ENCODE measurements at regions not wholly inside any gene's neighbourhood (a gene's known extent, or its start where the extent isn't known, plus 50 kb on each side); places are given as distances from the start of the nearest gene placed in this dataset.
"Not testable (repeated sequence)": the region's sequence is repeated elsewhere in the genome, so short reads cannot be mapped to it uniquely, and the experiment has no call there.

GRCh38 chrX:139008185-139008584, 296.7 kb upstream of the FGF13 start:
- DNase-seq (ENCODE audit: low read depth), result no peak
- ChIA-PET CTCF (no interaction called here), POLR2A (no interaction called here)
- TF ChIP-seq, protein P1, sequence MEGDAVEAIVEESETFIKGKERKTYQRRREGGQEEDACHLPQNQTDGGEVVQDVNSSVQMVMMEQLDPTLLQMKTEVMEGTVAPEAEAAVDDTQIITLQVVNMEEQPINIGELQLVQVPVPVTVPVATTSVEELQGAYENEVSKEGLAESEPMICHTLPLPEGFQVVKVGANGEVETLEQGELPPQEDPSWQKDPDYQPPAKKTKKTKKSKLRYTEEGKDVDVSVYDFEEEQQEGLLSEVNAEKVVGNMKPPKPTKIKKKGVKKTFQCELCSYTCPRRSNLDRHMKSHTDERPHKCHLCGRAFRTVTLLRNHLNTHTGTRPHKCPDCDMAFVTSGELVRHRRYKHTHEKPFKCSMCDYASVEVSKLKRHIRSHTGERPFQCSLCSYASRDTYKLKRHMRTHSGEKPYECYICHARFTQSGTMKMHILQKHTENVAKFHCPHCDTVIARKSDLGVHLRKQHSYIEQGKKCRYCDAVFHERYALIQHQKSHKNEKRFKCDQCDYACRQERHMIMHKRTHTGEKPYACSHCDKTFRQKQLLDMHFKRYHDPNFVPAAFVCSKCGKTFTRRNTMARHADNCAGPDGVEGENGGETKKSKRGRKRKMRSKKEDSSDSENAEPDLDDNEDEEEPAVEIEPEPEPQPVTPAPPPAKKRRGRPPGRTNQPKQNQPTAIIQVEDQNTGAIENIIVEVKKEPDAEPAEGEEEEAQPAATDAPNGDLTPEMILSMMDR (IDR thresholded peaks at IDR 0.05; ENCODE audit: insufficient read depth, low read depth, low read length), result no peak
- Histone ChIP-seq H3K4me3 (ENCODE audit: low read depth, low read length) (no peak overlapping the region), H3K27me3 (ENCODE audit: control insufficient read depth, insufficient read depth, low read length) (no peaks in the 10 kb centered on the region), H3K36me3 (ENCODE audit: control insufficient read depth, insufficient read depth, low read length) (no peaks in the 10 kb centered on the region)

- POLR2A ChIA-PET; H3K36me3 ChIP-seq (ENCODE audit: control insufficient read depth, insufficient read depth, low read length); CTCF ChIA-PET; H3K27me3 ChIP-seq (ENCODE audit: control insufficient read depth, insufficient read depth, low read length); H3K4me3 ChIP-seq (ENCODE audit: low read depth, low read length); DNase-seq (ENCODE audit: low read depth): not testable (repeated sequence)
Measured at GRCh38 chrX:139003856-139004527, 292.5 kb upstream of the FGF13 start.

DNA sequence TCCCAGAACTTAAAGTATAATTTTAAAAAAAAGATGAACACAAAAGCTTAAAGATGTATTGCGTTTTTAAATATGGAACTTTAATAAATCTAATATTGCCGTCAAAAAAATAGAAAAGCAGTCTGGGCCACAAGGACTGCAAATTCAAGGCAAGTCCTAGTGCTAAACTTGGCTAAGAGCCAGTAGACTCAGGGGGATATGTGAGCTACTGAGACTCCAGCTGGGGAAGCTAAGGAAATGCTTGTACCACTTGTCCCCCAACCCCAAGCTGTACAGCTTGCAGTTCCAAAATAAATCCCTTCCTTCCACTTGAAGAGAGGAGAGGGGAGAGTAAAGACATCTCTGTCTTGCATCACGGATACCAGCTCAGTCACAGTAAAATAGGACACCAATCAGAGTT, 290.8 kb upstream of the FGF13 start:
- DNase-seq (ENCODE audit: low read depth), result no peak
- H3K27me3 ChIP-seq (ENCODE audit: control insufficient read depth, insufficient read depth, low read length), result no peaks in the 10 kb centered on the region
- POLR2A ChIA-PET, result no interaction called here
- CTCF ChIA-PET, result no interaction called here
- TF ChIP-seq, protein P1 (IDR thresholded peaks at IDR 0.05; ENCODE audit: insufficient read depth, low read depth, low read length), result no peak
- no peak overlapping the region for H3K4me3 ChIP-seq (ENCODE audit: low read depth, low read length)
- no peaks in the 10 kb centered on the region for H3K36me3 ChIP-seq (ENCODE audit: control insufficient read depth, insufficient read depth, low read length)

- POLR2A ChIA-PET, result no interaction called here
- DNase-seq (ENCODE audit: low read depth), result no peak
- Histone ChIP-seq H3K27me3 (ENCODE audit: control insufficient read depth, insufficient read depth, low read length) (no peaks in the 10 kb centered on the region), H3K4me3 (ENCODE audit: low read depth, low read length) (no peak overlapping the region), H3K36me3 (ENCODE audit: control insufficient read depth, insufficient read depth, low read length) (no peaks in the 10 kb centered on the region)
- CTCF ChIA-PET, result no interaction called here
- TF ChIP-seq, protein P1 (IDR thresholded peaks at IDR 0.05; ENCODE audit: insufficient read depth, low read depth, low read length), result no peak
Measured at GRCh38 chrX:138996268-138996667, 284.8 kb upstream of the FGF13 start.

- H3K36me3 ChIP-seq (ENCODE audit: control insufficient read depth, insufficient read depth, low read length), result no peaks in the 10 kb centered on the region
- H3K4me3 ChIP-seq (ENCODE audit: low read depth, low read length), result no peak overlapping the region
- ChIA-PET POLR2A (no interaction called here), CTCF (no interaction called here)
- no peak for DNase-seq (ENCODE audit: low read depth)
- TF ChIP-seq, protein P1 (IDR thresholded peaks at IDR 0.05; ENCODE audit: insufficient read depth, low read depth, low read length), result no peak
- no peaks in the 10 kb centered on the region for H3K27me3 ChIP-seq (ENCODE audit: control insufficient read depth, insufficient read depth, low read length)
Measured at GRCh38 chrX:138995458-138995857, 283.9 kb upstream of the FGF13 start.

GRCh38 chrX:138990425-138990824, 278.9 kb upstream of the FGF13 start:
- H3K27me3 ChIP-seq (ENCODE audit: control insufficient read depth, insufficient read depth, low read length); H3K36me3 ChIP-seq (ENCODE audit: control insufficient read depth, insufficient read depth, low read length); H3K4me3 ChIP-seq (ENCODE audit: low read depth, low read length); DNase-seq (ENCODE audit: low read depth); CTCF ChIA-PET; POLR2A ChIA-PET: not testable (repeated sequence)

Data from BJ (cell line).